ENCODE measurements at regions not wholly inside any gene's neighbourhood (a gene's known extent, or its start where the extent isn't known, plus 50 kb on each side); places are given as distances from the start of the nearest gene placed in this dataset.
A peak's percentile ranks its signal among the peaks of the same experiment; 100 is the strongest.

DNA sequence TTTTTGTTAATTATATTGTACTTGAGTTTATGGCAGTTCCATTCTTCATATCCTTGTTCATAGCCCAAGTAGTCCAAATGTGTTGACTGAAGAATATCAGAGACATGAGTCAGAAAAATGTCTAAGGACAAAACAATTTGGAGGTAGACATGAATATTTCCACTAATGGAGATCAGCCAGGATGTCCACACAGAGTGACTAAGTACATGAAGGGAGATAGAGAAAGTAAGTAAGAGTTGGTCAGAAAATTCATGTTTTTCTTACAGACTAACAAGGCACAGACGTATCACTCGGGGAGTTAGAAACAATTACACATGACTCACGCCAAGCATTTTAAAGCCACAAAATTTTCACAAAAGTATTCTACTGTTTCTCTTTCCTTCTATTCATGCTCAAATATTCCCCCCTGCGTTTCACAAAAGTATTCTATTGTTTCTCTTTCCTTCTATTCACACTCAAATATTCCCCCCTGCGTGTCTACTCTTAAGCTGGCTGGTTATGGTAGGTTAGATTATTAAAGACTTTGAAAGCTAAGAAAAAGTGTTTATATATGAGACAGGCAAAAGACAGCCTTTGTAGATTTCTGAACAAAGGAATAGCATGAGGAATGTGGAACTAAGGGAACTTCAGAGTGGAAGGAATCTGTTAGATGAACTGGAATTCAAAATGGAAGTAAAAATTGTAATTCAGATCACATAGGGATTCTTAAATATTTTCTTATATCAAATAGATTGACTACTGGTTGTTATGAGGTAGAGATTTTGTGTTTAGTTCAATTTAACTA, 648.7 kb upstream of the CCDC54 start:
- Histone ChIP-seq H3K9ac (ENCODE audit: low read depth, low read length) (peak overlapping the region; percentile 84), H3K4me3 (ENCODE audit: low read length) (peak overlapping the region; percentile 45), H3K9me3 (replicated peaks; ENCODE audit: low read length) (no peaks in the 10 kb centered on the region), H3K27me3 (ENCODE audit: control insufficient read depth, insufficient read depth, low read length) (no peaks in the 10 kb centered on the region), H3K36me3 (ENCODE audit: insufficient read depth, low read length) (no peaks in the 10 kb centered on the region), H3K4me1 (ENCODE audit: control insufficient read depth, insufficient read depth, low read length) (peaks cover 56% of the 10 kb centered on the region), H3K4me2 (ENCODE audit: low read length) (peak overlapping the region; percentile 70)

DNA sequence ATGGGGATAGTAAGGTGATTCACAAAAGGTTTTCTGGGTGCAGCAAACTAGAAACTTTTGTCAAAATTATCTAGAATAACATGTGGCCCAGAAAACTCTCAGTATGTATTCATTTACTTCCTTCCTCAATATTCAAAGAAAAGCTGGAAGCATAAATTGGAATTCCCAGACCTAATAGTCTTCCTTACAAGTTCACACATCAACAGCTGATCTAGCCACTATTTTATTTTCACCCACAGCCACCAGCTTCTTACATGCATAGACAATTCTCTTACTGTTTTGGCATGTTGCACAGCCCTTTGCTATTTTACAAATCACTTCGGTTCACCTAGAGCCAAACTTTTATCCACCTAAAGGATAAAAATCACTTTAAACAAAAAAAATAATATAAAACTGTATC, 647.8 kb upstream of the CCDC54 start:
- no peaks in the 10 kb centered on the region for H3K36me3 ChIP-seq (ENCODE audit: insufficient read depth, low read length)
- peak overlapping the region; percentile 84 for H3K9ac ChIP-seq (ENCODE audit: low read depth, low read length)
- H3K4me3 ChIP-seq (ENCODE audit: low read length), result no peak overlapping the region
- H3K4me2 ChIP-seq (ENCODE audit: low read length), result peak overlapping the region; percentile 70
- H3K9me3 ChIP-seq (replicated peaks; ENCODE audit: low read length), result no peaks in the 10 kb centered on the region
- H3K4me1 ChIP-seq (ENCODE audit: control insufficient read depth, insufficient read depth, low read length), result peaks cover 56% of the 10 kb centered on the region
- H3K27me3 ChIP-seq (ENCODE audit: control insufficient read depth, insufficient read depth, low read length), result no peaks in the 10 kb centered on the region

DNA sequence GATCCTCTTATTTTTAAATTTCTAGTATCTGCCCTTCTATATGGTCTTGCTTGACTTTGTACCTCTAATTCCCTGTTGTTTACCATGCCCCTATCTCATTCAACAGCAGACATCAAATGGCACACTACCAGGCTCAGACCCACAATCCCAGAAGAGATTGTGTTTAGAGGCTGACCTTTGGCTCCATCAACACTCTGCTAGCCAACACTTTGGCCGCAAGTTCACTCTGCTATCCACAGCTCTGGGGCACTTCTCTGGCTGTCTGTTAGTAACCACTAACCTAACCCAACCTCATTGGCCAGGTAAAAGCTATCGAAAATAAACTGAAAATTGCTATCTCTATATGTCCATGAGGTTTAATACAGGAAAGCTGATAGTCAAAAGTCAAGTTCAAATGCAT, 646.0 kb upstream of the CCDC54 start:
- Histone ChIP-seq H3K4me2 (ENCODE audit: low read length) (no peak overlapping the region), H3K36me3 (ENCODE audit: insufficient read depth, low read length) (no peaks in the 10 kb centered on the region), H3K4me1 (ENCODE audit: control insufficient read depth, insufficient read depth, low read length) (peaks cover 45% of the 10 kb centered on the region), H3K9me3 (replicated peaks; ENCODE audit: low read length) (no peaks in the 10 kb centered on the region), H3K4me3 (ENCODE audit: low read length) (no peak overlapping the region), H3K9ac (ENCODE audit: low read depth, low read length) (no peak overlapping the region), H3K27me3 (ENCODE audit: control insufficient read depth, insufficient read depth, low read length) (no peaks in the 10 kb centered on the region)

DNA sequence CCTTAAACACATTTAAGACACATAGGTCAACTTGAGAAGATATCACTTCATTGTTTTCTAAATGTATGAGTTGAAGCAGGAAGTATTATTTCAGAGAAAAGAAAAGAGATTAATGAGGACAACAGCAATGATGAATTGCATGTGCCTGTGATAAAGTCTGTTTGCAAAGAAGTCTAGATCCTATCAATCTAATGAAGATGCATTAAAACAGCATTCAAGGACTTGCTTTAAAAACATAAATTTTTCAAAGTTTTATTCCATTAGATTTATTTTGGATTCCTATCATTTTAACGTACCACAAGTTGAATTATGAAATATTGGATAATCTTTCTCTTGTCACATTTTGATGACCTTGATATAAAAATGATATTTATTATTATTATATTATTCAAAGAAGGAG, 642.5 kb upstream of the CCDC54 start:
- Histone ChIP-seq H3K9me3 (replicated peaks; ENCODE audit: low read length) (no peaks in the 10 kb centered on the region), H3K27me3 (ENCODE audit: control insufficient read depth, insufficient read depth, low read length) (no peaks in the 10 kb centered on the region), H3K9ac (ENCODE audit: low read depth, low read length) (no peak overlapping the region), H3K36me3 (ENCODE audit: insufficient read depth, low read length) (no peaks in the 10 kb centered on the region), H3K4me3 (ENCODE audit: low read length) (no peak overlapping the region), H3K4me1 (ENCODE audit: control insufficient read depth, insufficient read depth, low read length) (peaks cover 15% of the 10 kb centered on the region), H3K4me2 (ENCODE audit: low read length) (no peak overlapping the region)

DNA sequence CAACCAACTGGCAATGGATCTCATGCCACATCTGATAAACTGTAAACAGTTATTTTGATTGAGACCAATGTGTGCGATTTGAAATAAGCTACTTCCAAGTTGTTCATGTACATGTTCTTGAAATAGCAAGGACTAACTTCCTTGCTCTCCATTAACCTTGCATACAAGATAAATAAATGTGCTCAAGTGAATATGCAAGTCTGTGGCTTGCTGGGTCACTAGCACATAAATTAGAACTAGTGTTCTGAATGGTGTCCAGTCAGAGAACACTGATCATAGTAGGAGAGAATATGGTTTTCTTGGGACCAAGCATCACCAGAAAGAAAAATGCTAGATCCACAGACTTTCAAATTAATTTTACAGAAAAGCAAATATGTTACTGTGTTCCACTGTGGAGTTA, 640.0 kb upstream of the CCDC54 start:
- Histone ChIP-seq H3K4me1 (ENCODE audit: control insufficient read depth, insufficient read depth, low read length) (peaks cover 8% of the 10 kb centered on the region), H3K4me2 (ENCODE audit: low read length) (no peak overlapping the region), H3K9me3 (replicated peaks; ENCODE audit: low read length) (no peaks in the 10 kb centered on the region), H3K27me3 (ENCODE audit: control insufficient read depth, insufficient read depth, low read length) (no peaks in the 10 kb centered on the region), H3K36me3 (ENCODE audit: insufficient read depth, low read length) (no peaks in the 10 kb centered on the region), H3K4me3 (ENCODE audit: low read length) (no peak overlapping the region), H3K9ac (ENCODE audit: low read depth, low read length) (no peak overlapping the region)

DNA sequence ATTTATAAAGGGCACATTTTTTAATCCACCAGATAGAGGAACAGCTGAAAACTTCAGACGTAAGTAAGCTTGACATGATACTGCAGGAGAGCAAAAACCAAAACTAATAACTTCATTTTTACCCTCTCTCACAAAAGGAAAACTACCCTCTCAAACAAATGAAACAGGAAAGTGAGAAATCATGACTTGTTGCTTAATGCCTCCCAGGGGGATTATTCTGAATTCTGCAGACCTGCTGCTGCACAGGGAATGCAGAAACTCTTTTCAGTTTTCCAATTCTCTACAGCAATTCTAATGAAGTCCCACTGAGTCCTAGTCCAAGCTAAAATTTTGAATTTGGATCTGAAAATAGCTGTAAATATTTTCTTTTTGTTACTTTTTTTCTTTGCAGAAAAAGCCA, 637.1 kb upstream of the CCDC54 start:
- H3K36me3 ChIP-seq (ENCODE audit: insufficient read depth, low read length), result no peaks in the 10 kb centered on the region
- H3K4me3 ChIP-seq (ENCODE audit: low read length), result no peak overlapping the region
- H3K27me3 ChIP-seq (ENCODE audit: control insufficient read depth, insufficient read depth, low read length), result no peaks in the 10 kb centered on the region
- H3K4me1 ChIP-seq (ENCODE audit: control insufficient read depth, insufficient read depth, low read length), result peaks cover 9% of the 10 kb centered on the region
- no peaks in the 10 kb centered on the region for H3K9me3 ChIP-seq (replicated peaks; ENCODE audit: low read length)
- peak overlapping the region; percentile 31 for H3K4me2 ChIP-seq (ENCODE audit: low read length)
- H3K9ac ChIP-seq (ENCODE audit: low read depth, low read length), result no peak overlapping the region

DNA sequence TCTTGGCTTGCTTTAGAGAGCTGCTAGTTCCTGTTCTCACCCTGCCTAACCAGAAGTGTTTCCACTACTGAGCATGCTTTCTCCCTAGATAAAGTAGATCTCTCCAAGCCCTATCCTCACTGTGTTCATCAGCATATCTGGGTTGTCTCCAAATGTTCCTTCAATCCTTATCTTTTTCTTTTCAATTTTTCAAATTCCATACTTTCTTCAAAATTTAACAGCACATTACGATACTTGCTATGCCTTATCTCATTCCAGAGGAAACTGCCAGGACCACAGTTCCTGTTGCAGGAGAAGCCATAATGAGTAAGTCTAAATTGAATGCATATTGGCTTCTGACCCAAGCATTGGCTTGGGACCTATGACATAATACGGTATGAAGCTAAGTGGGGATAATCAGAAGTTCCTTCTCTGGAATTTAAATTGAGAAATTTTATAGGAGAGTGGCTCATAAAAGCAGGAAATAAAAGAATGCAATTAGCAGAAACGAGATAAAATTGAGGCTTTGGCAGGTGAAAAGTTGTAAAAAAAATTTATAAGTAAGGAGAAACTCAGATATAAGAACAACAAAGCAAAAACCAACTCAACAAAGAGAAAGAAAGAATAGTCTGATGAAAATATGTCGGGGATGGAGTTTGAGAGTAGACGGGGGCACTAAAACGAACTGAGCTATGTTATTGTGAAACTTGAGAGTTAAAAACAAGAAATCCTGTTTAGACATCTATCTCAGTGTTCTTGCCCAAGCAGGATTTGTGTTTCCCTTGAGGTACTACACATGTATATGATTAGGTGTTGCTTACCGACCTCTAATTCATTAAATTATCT, 631.7 kb upstream of the CCDC54 start:
- H3K9me3 ChIP-seq (replicated peaks; ENCODE audit: low read length), result no peaks in the 10 kb centered on the region
- H3K9ac ChIP-seq (ENCODE audit: low read depth, low read length), result no peak overlapping the region
- H3K36me3 ChIP-seq (ENCODE audit: insufficient read depth, low read length), result no peaks in the 10 kb centered on the region
- H3K27me3 ChIP-seq (ENCODE audit: control insufficient read depth, insufficient read depth, low read length), result no peaks in the 10 kb centered on the region
- peak overlapping the region; percentile 16 for H3K4me2 ChIP-seq (ENCODE audit: low read length)
- no peak overlapping the region for H3K4me3 ChIP-seq (ENCODE audit: low read length)
- H3K4me1 ChIP-seq (ENCODE audit: control insufficient read depth, insufficient read depth, low read length), result peaks cover 22% of the 10 kb centered on the region

DNA sequence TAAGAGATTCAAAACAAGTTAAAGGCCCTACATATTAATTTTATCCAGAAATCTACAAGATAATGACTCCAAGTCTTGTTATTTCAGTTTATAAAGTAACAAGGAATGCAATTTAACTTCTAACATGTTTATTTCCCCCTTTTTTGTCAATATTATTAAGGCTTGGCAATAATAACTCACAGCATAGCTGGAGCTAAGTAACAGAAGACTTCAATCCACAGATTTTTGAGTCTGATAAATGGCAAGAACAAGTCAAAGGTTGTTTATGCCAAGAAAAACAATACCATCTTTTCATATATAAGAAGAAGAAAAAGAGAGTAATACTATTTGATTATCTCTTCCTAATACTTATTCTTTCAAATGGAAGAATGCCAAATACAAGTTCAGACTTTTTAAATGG, 631.0 kb upstream of the CCDC54 start:
- H3K4me1 ChIP-seq (ENCODE audit: control insufficient read depth, insufficient read depth, low read length), result peaks cover 22% of the 10 kb centered on the region
- no peaks in the 10 kb centered on the region for H3K27me3 ChIP-seq (ENCODE audit: control insufficient read depth, insufficient read depth, low read length)
- no peak overlapping the region for H3K9ac ChIP-seq (ENCODE audit: low read depth, low read length)
- no peaks in the 10 kb centered on the region for H3K9me3 ChIP-seq (replicated peaks; ENCODE audit: low read length)
- H3K4me2 ChIP-seq (ENCODE audit: low read length), result no peak overlapping the region
- no peaks in the 10 kb centered on the region for H3K36me3 ChIP-seq (ENCODE audit: insufficient read depth, low read length)
- no peak overlapping the region for H3K4me3 ChIP-seq (ENCODE audit: low read length)

DNA sequence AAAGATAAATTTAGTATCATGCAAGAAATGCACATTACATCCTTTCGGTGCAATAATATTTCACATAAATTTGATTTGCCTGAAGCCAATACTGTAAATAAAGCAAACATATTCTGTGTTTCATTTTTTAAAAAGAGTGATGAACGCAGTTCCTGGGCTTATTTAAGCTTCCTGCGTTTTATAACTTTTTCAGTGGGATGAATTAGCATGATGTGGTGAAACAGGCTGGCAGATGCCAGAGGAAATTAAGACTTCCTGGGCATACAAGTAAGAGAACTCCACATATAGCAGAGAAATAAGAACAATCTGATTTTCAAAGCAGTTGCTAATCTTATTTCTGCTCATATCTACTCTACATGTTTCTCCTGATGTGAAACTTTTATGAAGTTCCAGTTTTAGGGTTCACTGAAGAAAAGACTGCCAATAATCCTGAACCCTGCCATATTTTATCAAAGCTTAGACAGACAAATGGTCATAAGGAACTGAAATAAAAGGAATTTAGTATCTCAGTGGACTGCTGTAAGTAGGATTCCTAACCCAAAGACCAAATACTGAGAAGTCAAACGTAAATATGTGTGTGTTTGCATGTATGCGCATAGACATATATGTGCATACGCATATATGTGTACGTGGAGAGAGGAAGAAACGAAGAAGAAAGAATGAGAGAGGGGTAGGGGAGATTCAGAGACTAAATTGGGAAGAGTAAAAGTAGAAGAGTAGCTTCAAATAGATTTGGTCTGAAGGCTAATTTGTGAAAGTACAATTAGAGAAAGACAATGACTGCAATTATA, 628.6 kb upstream of the CCDC54 start:
- H3K36me3 ChIP-seq (ENCODE audit: insufficient read depth, low read length), result no peaks in the 10 kb centered on the region
- no peaks in the 10 kb centered on the region for H3K9me3 ChIP-seq (replicated peaks; ENCODE audit: low read length)
- H3K4me3 ChIP-seq (ENCODE audit: low read length), result no peak overlapping the region
- H3K4me2 ChIP-seq (ENCODE audit: low read length), result no peak overlapping the region
- no peak overlapping the region for H3K9ac ChIP-seq (ENCODE audit: low read depth, low read length)
- peaks cover 22% of the 10 kb centered on the region for H3K4me1 ChIP-seq (ENCODE audit: control insufficient read depth, insufficient read depth, low read length)
- no peaks in the 10 kb centered on the region for H3K27me3 ChIP-seq (ENCODE audit: control insufficient read depth, insufficient read depth, low read length)

DNA sequence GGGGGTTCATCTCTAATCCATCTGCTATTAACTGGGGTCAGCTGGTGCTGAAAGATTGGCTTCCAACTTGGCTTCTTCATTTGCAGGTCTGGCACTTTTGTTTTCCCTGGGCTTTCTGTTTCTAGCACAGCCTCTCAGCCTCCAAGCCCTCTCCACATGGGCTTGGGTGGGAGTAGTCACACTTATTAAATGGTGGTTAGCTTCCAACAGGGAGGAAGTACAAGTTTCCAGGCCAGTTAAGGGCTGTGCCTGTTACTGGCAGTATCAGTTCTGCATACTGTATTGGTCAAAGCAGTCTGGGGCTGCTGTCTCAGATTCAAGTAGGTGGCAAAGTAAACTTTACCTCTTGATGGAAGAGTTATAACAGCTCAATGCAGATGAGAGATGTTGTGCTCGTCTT, 627.1 kb upstream of the CCDC54 start:
- H3K4me2 ChIP-seq (ENCODE audit: low read length), result no peak overlapping the region
- H3K9ac ChIP-seq (ENCODE audit: low read depth, low read length), result no peak overlapping the region
- H3K4me1 ChIP-seq (ENCODE audit: control insufficient read depth, insufficient read depth, low read length), result peaks cover 21% of the 10 kb centered on the region
- H3K4me3 ChIP-seq (ENCODE audit: low read length), result no peak overlapping the region
- no peaks in the 10 kb centered on the region for H3K27me3 ChIP-seq (ENCODE audit: control insufficient read depth, insufficient read depth, low read length)
- no peaks in the 10 kb centered on the region for H3K36me3 ChIP-seq (ENCODE audit: insufficient read depth, low read length)
- H3K9me3 ChIP-seq (replicated peaks; ENCODE audit: low read length), result no peaks in the 10 kb centered on the region

DNA sequence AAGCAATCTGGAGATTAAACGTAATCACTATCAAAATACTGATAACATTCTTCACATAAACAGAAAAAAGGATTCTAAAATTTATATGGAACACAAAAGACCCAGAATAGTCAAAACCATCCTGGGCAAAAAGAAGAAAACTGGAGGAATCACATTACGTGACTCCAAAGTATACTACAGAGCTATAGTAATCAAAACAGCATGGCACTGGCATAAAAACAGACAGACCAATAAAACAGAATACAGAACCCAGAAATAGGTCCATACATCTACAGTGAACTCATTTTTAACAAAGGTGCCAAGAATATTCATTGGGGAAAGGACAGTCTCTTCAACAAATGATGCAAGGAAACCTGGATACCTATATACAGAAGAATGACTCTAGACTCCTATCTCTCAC, 621.9 kb upstream of the CCDC54 start:
- Histone ChIP-seq H3K9ac (ENCODE audit: low read depth, low read length) (no peak overlapping the region), H3K36me3 (ENCODE audit: insufficient read depth, low read length) (no peaks in the 10 kb centered on the region), H3K27me3 (ENCODE audit: control insufficient read depth, insufficient read depth, low read length) (no peaks in the 10 kb centered on the region), H3K4me1 (ENCODE audit: control insufficient read depth, insufficient read depth, low read length) (peaks cover 7% of the 10 kb centered on the region), H3K4me2 (ENCODE audit: low read length) (no peak overlapping the region), H3K4me3 (ENCODE audit: low read length) (no peak overlapping the region), H3K9me3 (replicated peaks; ENCODE audit: low read length) (no peaks in the 10 kb centered on the region)

All from skeletal muscle satellite cell (primary cell).